ENCODE measurements at regions not wholly inside any gene's neighbourhood (a gene's known extent, or its start where the extent isn't known, plus 50 kb on each side); places are given as distances from the start of the nearest gene placed in this dataset.
A peak's percentile ranks its signal among the peaks of the same experiment; 100 is the strongest.
"Not testable (repeated sequence)": the region's sequence is repeated elsewhere in the genome, so short reads cannot be mapped to it uniquely, and the experiment has no call there.

DNA sequence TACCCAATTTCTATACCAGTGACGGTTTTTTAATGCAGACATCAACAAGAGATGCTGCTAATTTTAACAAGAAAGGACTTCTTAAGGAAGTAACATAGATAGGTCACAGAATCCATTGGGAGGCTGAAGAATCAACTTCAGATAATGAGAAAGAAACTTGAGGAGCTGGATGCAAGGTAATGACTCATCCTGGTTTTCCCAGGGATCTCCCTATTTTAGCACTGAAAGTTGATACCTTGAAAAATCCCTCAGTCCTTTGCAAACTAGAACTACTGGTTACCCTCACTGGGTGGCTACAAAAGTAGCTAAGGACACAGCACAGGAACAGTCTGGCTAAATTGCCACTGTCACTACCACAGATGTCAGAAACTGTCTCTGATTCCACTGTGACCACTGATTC lies 561.9 kb downstream of the FLRT2 start:
- DNase-seq, result no peak

DNA sequence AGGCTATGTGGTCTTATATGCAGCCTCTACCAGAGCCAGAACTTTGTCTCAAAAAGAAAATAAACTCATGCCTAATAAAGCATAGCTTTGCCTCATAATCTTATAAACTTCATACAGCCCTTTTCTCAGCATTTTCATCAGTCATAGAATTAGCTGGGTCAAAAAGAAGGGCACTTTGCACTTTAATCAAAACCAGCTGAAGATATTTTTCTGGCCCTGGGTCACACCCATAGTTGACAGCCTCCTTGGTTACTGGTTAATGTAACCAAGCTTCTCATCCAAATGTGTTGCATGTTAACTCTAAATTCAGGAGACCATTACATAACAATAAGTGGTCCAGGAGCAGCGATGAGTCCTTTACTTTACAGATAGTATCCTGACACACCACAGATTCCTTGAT lies 558.2 kb downstream of the FLRT2 start:
- no peak for DNase-seq

GRCh38 chr14:86087377-86087776 lies 557.4 kb downstream of the FLRT2 start:
- DNase-seq, result no peak

DNA sequence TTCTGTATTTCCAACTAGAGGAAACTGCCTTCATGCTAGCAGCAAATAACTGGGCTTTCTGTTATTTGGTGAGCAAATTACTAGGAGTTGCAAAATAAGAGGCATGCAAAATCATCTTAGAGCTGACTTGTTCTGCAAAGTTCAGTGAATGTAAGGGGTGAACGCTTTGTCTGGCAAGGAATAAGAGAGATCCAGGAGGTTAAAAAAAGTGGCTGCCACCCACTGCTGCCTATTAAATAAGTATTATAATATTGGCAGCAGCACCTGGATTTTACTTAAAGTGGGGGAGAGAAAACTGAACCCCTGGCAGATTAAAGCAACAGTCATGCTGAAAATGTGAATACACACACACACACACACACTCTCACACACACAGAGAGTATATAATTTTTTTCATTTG lies 557.0 kb downstream of the FLRT2 start:
- no peak for DNase-seq

GRCh38 chr14:86084097-86084496 lies 554.2 kb downstream of the FLRT2 start:
- DNase-seq, result no peak

DNA sequence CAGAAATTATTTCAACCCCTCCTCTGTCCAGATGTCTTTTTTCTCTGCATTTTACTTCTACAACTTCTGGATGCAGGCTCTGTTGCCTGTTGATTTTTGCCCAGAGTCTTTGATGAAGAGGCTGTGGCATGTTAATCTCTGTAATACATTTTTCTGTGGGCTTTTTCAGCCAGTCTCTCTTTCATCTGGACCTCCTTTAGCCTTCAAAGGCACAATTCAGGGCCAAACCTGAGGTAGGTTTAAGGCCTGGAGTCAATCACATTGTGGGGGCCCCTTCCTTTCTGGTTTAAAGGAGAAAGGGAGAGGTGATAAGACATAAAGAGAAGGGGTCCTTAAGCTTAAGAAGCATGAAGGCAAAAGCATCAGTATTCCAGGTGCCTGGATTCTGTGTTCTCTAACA lies 553.7 kb downstream of the FLRT2 start:
- no peak for DNase-seq

DNA sequence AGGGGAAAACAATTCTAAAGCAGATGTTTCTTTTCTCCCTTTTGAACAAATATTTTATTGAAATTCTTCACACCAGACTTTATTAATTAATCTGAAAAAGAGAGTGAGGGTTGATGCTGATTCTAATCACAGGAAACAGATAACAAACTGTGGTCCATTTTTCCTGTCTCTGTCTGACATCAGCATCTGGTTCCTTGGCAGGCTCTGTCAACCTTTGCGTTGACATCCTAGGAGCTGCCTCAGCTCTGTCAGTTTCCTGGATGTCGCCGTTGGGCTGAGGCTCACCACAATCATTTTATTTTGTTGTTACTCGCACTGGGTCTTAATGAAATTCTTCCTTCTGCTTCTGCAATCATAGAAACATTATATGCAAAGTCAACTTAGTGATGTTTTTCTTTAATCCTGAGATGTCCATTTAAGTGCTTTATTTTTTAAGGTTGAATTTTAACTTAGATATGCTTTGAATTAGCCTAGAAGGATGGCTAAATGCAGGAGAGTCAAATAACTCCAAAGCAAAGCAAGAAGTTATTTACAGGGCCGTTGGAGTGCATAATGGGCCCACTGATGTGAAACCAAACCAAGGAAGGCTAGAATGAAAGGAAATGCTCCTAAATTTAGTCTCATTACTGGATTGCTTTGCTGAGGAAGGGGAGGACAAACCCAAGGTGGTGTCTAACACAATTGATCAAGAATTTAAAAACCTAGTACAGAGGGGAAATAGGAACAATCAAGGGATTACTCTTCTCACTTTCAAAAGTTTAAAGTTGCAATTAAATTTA lies 542.4 kb downstream of the FLRT2 start:
- no peak for DNase-seq

DNA sequence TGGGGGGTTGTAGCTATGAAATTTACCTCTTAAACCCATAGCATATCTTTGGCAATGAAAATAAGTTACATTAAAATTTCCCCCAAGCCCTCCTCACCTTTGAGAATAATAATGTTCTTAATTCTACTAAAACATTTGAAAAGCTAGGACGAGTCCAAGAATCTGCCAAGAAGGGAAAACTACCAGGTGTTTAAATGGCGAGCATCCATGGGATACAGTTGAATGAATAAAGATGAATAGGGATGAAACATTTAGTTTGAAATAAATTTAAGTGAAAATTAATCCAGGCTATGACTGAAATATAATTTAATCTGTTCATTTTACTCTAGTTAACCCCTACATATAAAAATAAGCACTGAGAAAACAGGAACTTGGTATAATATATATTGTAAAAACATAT lies 536.7 kb downstream of the FLRT2 start:
- no peak for DNase-seq

GRCh38 chr14:86065407-86065806 lies 535.5 kb downstream of the FLRT2 start:
- no peak for DNase-seq

GRCh38 chr14:86064595-86064994 lies 534.7 kb downstream of the FLRT2 start:
- not testable (repeated sequence) for DNase-seq

- peak in 1 of 2 donors; percentile 14 for DNase-seq
These were observed 527.2 kb downstream of the FLRT2 start for GRCh38 chr14:86057018-86057667.

GRCh38 chr14:86055512-86056075 lies 525.6 kb downstream of the FLRT2 start:
- no peak for DNase-seq

GRCh38 chr14:86052868-86053267 lies 522.9 kb downstream of the FLRT2 start:
- no peak for DNase-seq

DNA sequence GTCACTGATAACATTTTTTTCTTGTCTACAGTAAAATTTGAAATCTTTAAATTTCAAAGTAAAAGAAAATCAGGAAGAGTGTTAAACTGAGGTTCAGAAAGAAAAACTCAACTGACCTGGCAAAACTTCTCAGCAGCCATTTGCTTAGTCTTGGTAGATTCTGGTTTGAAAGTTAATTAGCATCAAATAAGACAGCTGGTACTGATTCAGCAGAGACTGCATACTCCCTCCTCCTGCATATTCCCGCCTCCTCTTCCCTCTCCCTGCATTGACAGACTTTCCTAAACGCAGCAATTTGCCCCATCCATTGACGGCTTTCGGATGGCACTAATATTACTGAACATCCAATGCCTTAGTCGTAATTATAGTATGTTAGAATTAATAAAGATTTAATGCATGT lies 520.8 kb downstream of the FLRT2 start:
- DNase-seq, result no peak

GRCh38 chr14:86050072-86050683 lies 520.2 kb downstream of the FLRT2 start:
- DNase-seq, result no peak

- DNase-seq, result no peak
These were observed 509.2 kb downstream of the FLRT2 start for GRCh38 chr14:86039176-86039575.

DNA sequence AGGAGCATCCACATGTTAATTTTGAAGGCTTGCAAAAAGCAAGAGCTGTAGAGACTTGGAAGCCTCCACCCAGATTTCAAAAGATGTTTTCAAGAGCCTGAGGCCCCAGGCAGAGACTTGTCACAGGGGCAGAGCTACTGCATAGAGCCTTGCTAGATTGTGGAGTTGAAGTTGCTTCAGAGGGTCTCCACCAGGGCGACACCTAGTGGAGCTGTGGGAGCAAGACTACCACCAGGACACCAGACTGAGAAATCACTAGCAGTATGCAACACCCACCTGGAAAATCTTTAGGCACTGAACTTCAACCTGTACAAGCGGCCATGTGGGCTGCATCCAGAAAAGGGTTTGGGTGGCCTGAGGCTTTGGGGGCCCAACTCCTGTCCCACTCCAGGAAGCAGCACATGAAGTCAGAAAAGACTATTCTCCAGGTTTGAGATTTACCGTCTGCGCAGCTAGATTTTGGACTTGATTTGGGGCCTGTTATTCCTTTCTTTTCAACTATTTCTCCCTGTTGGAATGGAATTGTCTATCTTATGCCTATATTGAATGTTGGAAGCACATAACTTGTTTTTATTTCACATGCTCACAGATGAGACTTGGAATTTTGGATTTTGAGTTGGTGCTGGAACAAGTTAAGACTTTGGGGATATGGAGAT lies 508.6 kb downstream of the FLRT2 start:
- peak; percentile 3 to 10 for DNase-seq

DNA sequence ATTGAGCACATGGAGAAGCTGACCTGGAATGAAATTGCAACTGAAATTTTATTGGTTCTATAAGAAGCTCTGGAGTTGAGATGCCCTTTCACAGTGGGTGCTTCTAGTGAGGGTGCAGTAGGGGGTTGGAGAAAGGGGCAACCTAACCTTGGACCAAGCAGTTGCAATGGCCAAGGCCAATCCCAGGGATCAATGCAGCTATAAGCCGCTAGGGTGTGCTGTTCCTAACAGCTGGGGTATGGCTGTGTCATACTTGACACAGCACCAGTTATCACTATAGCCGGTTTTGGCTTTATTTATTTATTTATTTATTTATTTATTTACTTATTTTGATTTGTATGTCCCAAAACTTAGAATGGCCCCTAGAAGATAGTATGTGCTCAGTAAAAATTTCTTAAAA lies 505.9 kb downstream of the FLRT2 start:
- DNase-seq, result no peak

GRCh38 chr14:86027990-86028389 lies 498.0 kb downstream of the FLRT2 start:
- no peak for DNase-seq

DNA sequence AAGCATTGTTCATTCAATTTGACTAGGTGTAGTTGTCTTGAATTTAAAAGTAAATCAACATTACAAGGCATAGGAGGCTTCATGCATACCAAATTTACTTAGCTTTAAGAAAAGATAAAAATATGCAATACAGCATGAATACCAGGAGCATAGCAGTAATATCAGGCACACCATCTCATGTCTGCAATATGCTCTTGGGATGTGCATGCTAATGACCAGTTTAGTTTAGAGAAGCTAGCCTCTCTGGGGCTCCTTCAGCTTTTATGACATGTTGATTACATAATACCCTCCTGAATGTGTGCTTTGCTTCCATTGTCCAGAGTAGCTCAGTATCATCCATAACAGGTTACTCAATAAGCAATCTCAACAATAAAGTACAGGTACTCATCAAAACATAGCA lies 497.2 kb downstream of the FLRT2 start:
- no peak for DNase-seq

DNA sequence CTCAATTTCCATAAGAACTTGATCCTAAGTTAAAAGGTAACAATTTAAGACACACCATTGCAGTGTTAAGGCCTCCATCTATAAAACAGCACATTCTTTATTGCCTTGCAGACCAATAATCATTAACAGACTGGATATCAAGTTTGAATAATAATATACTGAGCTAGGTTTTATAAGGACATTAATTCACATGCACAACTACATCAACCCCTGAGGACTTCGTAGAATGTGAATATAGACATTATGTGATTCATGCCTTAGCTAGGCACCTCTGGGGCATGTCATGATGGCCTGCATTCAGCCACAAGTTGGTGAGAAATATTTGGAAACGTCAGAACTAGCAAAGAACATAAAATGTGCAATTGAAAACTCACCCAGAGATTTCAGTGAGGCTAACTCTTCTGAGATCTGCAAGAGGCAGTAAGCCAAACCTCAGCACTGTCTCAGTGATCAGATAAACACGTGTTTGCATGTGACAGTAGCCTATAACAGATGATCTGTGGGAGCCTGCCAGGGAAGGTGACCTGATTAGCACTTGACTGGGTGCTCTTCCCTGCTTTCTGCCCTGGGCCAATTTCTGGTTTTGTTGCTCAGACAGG lies 492.2 kb downstream of the FLRT2 start:
- DNase-seq, result no peak

- no peak for DNase-seq
These were observed 490.9 kb downstream of the FLRT2 start for GRCh38 chr14:86020841-86021240.

DNA sequence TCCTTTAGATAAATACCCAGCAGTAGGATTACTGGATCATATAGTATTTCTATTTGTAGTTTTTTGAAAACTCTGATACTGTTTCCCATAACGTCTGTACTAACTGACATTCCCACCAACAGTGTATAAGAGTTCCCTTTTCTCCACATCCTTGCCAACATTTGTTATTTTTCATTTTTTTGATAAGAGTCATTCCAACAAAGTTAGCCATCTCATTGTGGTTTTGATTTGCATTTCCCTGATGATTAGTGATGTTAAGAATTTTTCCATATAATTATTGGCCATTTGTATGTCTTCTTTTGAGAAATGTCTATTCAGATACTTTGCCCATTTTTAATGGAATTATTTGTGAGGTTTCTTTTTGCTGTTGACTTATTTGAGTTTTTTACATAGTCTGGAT lies 486.0 kb downstream of the FLRT2 start:
- DNase-seq, result no peak
